ENCODE measurements at regions not wholly inside any gene's neighbourhood (a gene's known extent, or its start where the extent isn't known, plus 50 kb on each side); places are given as distances from the start of the nearest gene placed in this dataset.

DNA sequence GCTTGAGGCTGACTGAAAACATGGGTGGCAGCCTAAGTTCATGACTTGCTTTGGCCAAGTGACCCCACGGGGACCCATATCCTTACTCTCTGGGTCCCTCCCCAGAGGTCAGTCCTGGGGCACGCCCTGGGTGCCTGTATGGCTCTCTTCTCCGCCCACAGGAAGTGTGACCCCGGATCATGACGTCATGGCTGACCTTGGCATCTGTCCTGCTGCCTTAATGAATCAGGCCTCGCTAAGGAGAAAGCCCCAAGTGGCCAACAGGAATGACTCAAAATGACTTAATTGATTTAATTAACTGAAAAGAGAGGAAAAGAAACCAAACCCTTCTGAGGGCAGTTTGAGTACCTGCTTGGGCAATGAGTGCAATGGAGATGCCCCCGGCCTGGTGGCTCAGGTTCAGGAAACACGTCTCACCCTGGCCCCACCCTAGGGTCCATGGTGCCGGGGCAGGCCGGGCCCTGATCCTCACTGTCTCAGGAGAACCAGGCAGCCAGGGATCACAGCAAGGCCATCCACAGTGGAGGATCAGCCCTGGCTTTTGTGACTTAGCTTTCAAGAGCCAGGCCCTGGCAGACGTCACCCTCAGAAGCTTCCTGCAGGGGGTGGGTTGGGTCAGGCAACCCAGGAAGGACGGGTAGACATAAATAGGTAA lies 112.0 kb downstream of the CYP26B1 start:
- no peak overlapping the region for H3K27ac ChIP-seq
- TF ChIP-seq, protein P1, sequence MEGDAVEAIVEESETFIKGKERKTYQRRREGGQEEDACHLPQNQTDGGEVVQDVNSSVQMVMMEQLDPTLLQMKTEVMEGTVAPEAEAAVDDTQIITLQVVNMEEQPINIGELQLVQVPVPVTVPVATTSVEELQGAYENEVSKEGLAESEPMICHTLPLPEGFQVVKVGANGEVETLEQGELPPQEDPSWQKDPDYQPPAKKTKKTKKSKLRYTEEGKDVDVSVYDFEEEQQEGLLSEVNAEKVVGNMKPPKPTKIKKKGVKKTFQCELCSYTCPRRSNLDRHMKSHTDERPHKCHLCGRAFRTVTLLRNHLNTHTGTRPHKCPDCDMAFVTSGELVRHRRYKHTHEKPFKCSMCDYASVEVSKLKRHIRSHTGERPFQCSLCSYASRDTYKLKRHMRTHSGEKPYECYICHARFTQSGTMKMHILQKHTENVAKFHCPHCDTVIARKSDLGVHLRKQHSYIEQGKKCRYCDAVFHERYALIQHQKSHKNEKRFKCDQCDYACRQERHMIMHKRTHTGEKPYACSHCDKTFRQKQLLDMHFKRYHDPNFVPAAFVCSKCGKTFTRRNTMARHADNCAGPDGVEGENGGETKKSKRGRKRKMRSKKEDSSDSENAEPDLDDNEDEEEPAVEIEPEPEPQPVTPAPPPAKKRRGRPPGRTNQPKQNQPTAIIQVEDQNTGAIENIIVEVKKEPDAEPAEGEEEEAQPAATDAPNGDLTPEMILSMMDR (IDR thresholded peaks at IDR 0.05; ENCODE audit: low read depth, low read length) = no peak
- no peaks in the 10 kb centered on the region for H3K4me1 ChIP-seq (ENCODE audit: low read depth)
- no peaks in the 10 kb centered on the region for H3K9me3 ChIP-seq (ENCODE audit: low read depth)
- no peaks in the 10 kb centered on the region for H3K36me3 ChIP-seq
- DNase-seq (ENCODE audit: low read depth in 1 of 2, low spot score in 1 of 2) = peak in 1 of 2 donors; percentile 43
- H3K4me3 ChIP-seq = no peak overlapping the region
- H3K27me3 ChIP-seq = no peaks in the 10 kb centered on the region

DNA sequence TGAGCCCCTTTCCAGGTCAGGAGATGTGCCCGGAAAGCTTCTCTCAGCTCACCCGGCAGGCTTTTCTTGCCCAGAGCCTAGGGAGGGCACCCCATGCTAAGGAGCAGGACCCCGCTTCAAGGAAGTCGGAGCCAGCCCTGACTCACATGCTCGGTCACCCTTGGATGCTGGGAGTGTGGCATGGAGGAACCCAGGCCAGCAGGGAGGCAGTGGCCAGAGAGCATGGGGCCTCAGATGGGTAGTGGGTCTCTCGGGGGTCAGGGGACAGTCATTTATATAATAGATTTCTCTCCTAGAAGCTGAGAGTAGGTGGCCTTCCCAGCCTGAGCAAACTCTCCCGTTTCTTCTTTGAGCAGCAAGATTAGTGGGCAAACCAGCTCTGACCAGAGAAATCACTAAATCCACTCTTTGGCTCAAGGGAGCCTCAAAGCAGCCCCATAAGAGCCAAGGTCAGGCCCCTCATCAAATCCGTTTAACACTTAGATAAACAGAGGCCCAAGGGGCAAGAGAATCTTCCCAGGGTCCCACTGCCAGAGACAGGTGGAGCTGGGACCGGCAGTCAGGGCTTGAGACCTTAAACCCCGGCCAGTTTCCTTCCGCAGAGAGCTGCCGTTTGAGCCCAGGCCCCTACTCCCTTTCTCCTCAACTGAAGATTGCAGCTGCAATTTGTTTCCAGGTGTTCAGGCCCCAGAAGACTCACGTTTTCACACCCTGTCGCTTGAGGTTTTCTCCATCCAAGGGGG lies 113.1 kb downstream of the CYP26B1 start:
- Histone ChIP-seq H3K9me3 (ENCODE audit: low read depth) (no peaks in the 10 kb centered on the region), H3K4me1 (ENCODE audit: low read depth) (no peaks in the 10 kb centered on the region), H3K4me3 (no peak overlapping the region), H3K36me3 (no peaks in the 10 kb centered on the region), H3K27ac (no peak overlapping the region), H3K27me3 (no peaks in the 10 kb centered on the region)
- TF ChIP-seq, protein P1 (IDR thresholded peaks at IDR 0.05; ENCODE audit: low read depth, low read length) = no peak
- DNase-seq (ENCODE audit: low read depth in 1 of 2, low spot score in 1 of 2) = no peak

DNA sequence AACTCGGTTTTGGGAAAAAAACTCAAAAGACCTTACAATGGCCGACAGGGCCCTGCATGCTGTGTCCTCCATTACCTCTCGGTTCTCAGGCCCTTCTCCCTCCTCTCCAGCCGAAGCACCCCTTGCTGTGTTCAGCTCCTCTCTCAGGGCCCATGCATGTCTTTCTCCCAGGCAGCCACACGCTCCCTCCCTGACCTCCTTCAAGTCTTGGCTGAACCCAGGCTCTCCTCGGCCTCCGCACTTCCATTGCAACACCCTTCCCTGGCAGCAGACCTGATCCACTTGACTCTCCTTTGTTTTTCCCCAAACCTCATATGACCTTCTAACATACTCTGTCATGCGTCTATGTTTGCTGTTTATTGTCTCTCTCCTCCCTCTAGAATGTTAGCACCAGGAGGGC lies 114.0 kb downstream of the CYP26B1 start:
- Histone ChIP-seq H3K27me3 (no peaks in the 10 kb centered on the region), H3K36me3 (no peaks in the 10 kb centered on the region), H3K4me1 (ENCODE audit: low read depth) (no peaks in the 10 kb centered on the region), H3K9me3 (ENCODE audit: low read depth) (no peaks in the 10 kb centered on the region), H3K4me3 (no peak overlapping the region), H3K27ac (no peak overlapping the region)
- DNase-seq (ENCODE audit: low read depth in 1 of 2, low spot score in 1 of 2) = peak in 1 of 2 donors; percentile 14
- TF ChIP-seq, protein P1 (IDR thresholded peaks at IDR 0.05; ENCODE audit: low read depth, low read length) = no peak

DNA sequence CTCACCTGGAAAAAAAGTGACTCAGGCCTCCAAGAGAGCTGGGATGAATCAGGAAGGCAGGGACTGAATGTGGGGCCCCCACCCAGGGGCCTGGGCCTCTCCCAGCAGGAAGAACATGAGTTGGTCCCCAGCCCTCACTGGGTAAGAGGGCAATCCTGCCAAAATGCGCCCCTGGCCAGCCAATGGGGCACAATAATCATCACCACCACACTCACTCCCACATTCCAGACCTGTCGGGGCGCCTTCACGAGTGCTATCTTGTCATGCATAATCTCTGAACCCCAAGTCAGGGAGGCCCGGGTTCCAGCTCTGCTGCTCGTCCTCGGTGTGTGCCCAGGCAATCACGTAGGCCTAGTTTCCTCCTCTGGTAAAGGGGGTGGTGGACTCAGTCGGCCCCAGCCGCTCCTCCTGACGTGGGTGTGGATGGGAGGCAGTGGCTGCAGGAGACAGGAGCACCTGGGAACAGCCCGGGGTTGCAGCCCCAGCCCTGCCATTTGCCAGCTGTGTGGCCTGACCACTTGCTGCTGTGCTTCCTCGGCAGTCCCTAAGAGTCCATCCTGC lies 115.1 kb downstream of the CYP26B1 start:
- no peak for DNase-seq (ENCODE audit: low read depth in 1 of 2, low spot score in 1 of 2)
- Histone ChIP-seq H3K9me3 (ENCODE audit: low read depth) (no peaks in the 10 kb centered on the region), H3K27ac (no peak overlapping the region), H3K4me3 (no peak overlapping the region), H3K27me3 (no peaks in the 10 kb centered on the region), H3K36me3 (no peaks in the 10 kb centered on the region), H3K4me1 (ENCODE audit: low read depth) (no peaks in the 10 kb centered on the region)
- TF ChIP-seq, protein P1 (IDR thresholded peaks at IDR 0.05; ENCODE audit: low read depth, low read length) = no peak

DNA sequence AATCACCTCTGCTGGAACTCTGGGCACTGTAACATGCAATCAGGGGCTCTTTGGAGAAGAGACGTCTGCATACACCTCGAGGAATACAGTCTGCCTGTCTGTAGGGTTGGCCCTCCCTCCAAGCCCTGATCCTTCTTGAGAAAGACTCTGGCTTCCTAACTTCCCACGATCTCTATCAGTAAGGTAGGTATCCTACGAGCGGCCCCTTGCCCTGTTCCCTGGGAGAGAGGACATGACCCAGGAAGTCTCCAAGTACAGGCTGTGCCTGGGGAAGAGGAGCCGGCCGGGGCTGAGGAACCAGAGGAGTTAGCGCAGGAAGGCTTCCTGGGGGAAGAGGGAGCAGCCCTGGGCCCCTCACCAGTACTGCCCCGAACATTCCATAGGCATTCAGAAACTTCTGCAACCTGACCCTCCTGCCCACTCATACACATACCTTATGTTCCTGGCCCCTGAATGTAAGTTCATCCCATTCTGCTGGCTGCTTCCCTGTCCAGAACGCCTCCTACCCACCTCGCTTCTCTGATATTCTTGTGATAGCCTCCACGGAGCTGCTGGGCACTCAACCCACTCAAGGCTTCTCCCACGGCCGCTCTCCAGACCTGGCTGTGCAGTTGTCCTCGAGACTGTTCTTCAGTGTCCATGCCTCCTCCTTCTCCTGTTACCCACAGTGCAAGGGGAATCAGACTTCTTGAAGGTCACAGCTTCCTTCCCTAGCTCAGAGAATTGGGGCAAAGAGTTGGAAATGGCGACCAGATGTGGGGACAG lies 116.1 kb downstream of the CYP26B1 start:
- no peaks in the 10 kb centered on the region for H3K36me3 ChIP-seq

More for the DNA sequence above, 116.1 kb downstream of the CYP26B1 start:
- Histone ChIP-seq H3K27me3 (no peaks in the 10 kb centered on the region), H3K4me1 (ENCODE audit: low read depth) (no peaks in the 10 kb centered on the region), H3K9me3 (ENCODE audit: low read depth) (no peaks in the 10 kb centered on the region), H3K4me3 (no peak overlapping the region), H3K27ac (no peak overlapping the region)
- no peak for DNase-seq (ENCODE audit: low read depth in 1 of 2, low spot score in 1 of 2)
- TF ChIP-seq, protein P1 (IDR thresholded peaks at IDR 0.05; ENCODE audit: low read depth, low read length) = no peak
